Testis (tissue), 2 donors: ENCODE measurements at regions not wholly inside any gene's neighbourhood (a gene's known extent, or its start where the extent isn't known, plus 50 kb on each side); places are given as distances from the start of the nearest gene placed in this dataset.
A peak's percentile ranks its signal among the peaks of the same experiment; 100 is the strongest.

Source experiments
- DNase-seq: peaks from one replicate; pipeline ENCODE4 v3.0.0-alpha.2; 2019
- H3K27ac ChIP-seq, 2 donors: fragments of 200-600 bp; sonication (generic); one replicate each; pipeline ENCODE4 v1.5.1; 2019
- H3K27me3 ChIP-seq: fragments of 200-600 bp; sonication (generic); one replicate; pipeline ENCODE4 v1.5.1; 2019
- H3K36me3 ChIP-seq: fragments of 200-600 bp; sonication (generic); one replicate; pipeline ENCODE4 v1.5.1; 2017; ENCODE audit warnings: low read depth; ENCODE audit errors: missing control alignments
- H3K4me1 ChIP-seq: fragments of 200-600 bp; sonication (generic); one replicate; pipeline ENCODE4 v1.5.1; 2019
- H3K4me3 ChIP-seq, 2 donors: fragments of 200-600 bp; sonication (generic); one replicate each; pipeline ENCODE4 v1.5.1; 2017 to 2019
- H3K9me3 ChIP-seq: fragments of 200-600 bp; sonication (generic); one replicate; pipeline ENCODE4 v1.5.1; 2017
- CTCF ChIP-seq, 3 experiments: fragments of 450-650 bp in 2 of 3; fragments of 200-600 bp in 1 of 3; sonication (generic) in 1 of 3; IDR thresholded peaks; one replicate each; pipeline ENCODE4 v1.5.1; 2016 to 2019; ENCODE audit warnings: antibody characterized with exemption in 3 of 3, mild to moderate bottlenecking in 2 of 3, moderate library complexity in 1 of 3
- POLR2A ChIP-seq: fragments of 450-650 bp; IDR thresholded peaks from one replicate; pipeline ENCODE4 v1.6.1; 2017; ENCODE audit warnings: antibody characterized with exemption, mild to moderate bottlenecking, moderate library complexity
- WGBS, 2 donors: methylation state at CpG; one replicate each; pipeline ENCODE4 v1.1.5; 2018; 5-methylcytosine and 5-hydroxymethylcytosine counted together
- intact Hi-C: fragments of 100-400 bp; cut with DNase I; formaldehyde crosslinking; loops from one replicate; pipeline ENCODE4 v1.15.1; 2023; ENCODE audit warnings: low total_unique reads

DNA sequence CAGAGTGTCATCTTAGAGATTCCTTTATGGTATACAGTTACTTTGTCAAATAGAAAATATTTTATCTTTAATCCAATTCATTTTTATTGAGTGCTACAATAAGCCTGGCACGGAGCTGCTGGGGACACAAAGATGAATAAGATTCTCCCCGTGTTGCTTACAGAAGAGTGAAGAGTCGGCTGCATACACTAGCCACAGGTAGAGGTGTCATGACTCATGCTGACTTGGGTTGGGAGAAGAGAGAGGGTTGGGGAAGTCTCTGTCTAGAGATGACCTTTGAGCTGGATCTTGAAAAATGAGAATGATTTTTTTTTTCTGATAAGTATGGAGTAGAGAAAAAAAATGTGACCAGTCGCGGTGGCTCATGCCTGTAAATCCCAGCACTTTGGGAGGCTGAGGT, 289.9 kb upstream of the CELF2 start:
- H3K4me3 ChIP-seq = no peak overlapping the region
- intact Hi-C loops = no loop called here
- no peaks in the 10 kb centered on the region for H3K27me3 ChIP-seq
- 80 to 88% methylated on average over 5 of the region's 5 CpGs for WGBS, 2 donors
- no peaks in the 10 kb centered on the region for H3K36me3 ChIP-seq
- TF ChIP-seq CTCF (IDR thresholded peaks at IDR 0.05) = no peak
- no peak for TF ChIP-seq POLR2A
- H3K4me1 ChIP-seq = no peaks in the 10 kb centered on the region
- H3K27ac ChIP-seq = no peak overlapping the region
- DNase-seq = no peak
- no peaks in the 10 kb centered on the region for H3K9me3 ChIP-seq

DNA sequence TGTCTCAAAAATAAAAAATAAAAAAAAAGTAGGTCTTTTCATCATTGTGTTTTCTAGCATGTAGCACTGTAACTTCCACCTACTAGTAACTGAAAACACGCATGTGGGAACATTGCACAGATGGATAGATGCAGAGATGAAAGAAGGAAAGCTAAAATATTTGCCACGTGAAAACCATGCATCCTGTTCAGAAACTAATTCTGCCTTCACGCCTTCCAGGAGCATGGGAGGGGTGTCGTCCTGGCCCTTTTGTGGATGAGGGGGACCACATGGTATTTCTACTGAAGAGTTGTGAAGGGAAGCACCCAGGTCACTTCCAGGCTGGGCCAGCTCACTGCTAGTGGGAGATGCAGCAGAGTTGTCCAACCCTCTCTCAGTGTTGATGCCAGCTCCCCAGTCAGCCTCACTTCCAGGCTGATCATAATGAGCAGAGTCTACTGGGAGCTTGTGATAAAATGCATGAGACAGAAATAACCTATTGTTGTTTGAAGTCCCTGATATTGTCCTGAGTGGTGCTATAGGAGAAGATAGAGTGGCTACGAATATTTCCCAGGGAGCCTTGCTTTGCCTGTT, 287.1 kb upstream of the CELF2 start:
- 91 to 93% methylated on average over 5 of the region's 5 CpGs for WGBS, 2 donors
- Histone ChIP-seq H3K27ac (no peak overlapping the region), H3K9me3 (no peaks in the 10 kb centered on the region), H3K4me3 (no peak overlapping the region), H3K4me1 (peaks cover 3% of the 10 kb centered on the region), H3K36me3 (no peaks in the 10 kb centered on the region), H3K27me3 (no peaks in the 10 kb centered on the region)
- intact Hi-C loops = no loop called here
- TF ChIP-seq POLR2A (no peak), CTCF (IDR thresholded peaks at IDR 0.05) (no peak)
- no peak for DNase-seq

DNA sequence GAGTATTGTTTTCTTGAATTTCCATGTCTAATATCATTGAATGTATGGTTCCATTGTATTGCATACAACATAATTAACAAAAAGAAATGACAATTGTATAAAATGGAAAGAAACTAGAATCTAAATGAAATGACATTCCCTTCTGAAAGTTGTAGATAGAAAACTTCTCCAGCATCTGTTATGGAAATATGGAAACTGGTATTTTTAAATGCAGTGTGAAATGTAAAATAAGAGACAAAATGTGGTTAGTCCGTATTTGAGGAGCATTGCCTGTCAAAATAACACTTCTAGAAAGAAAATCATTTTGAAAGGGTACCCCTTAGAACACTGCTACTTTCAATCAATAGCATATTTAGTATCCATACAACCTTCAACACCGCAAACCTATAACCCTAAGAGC, 286.3 kb upstream of the CELF2 start:
- Histone ChIP-seq H3K4me1 (peaks cover 3% of the 10 kb centered on the region), H3K9me3 (no peaks in the 10 kb centered on the region), H3K27ac (no peak overlapping the region), H3K4me3 (no peak overlapping the region), H3K27me3 (no peaks in the 10 kb centered on the region), H3K36me3 (no peaks in the 10 kb centered on the region)
- intact Hi-C loops = no loop called here
- no peak for DNase-seq
- WGBS, 2 donors = 91 to 94% methylated on average over 2 of the region's 2 CpGs
- TF ChIP-seq POLR2A = no peak
- no peak for TF ChIP-seq CTCF (IDR thresholded peaks at IDR 0.05)

GRCh38 chr10:10734356-10735064, 283.2 kb upstream of the CELF2 start:
- DNase-seq = peak; percentile 23
- peaks cover 3% of the 10 kb centered on the region for H3K4me1 ChIP-seq
- intact Hi-C loops = no loop called here
- 40% methylated on average over 5 of the region's 5 CpGs for WGBS, 2 donors
- H3K27me3 ChIP-seq = no peaks in the 10 kb centered on the region
- H3K36me3 ChIP-seq = no peaks in the 10 kb centered on the region
- H3K9me3 ChIP-seq = no peaks in the 10 kb centered on the region
- no peak overlapping the region for H3K27ac ChIP-seq
- TF ChIP-seq POLR2A (no peak), CTCF (IDR thresholded peaks at IDR 0.05) (no peak)
- no peak overlapping the region for H3K4me3 ChIP-seq

DNA sequence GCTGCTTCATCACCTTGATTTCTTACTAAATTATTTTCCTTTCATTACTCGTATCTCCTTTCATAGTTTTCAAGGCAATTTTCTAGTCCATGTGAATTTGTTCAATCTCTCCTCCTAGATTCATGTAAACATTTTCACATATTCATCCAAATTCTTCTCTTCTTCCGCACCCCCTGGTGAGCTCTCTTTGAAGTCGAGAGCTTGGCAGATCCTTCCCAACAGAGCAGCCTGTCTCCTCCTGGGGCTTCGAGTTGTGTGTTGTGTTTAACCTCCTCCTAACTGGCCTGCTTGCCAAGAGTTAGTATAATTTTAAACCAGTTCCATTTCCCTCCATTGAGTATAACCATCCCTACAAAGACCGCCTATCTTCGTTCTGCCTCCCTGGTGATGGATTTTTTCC, 272.4 kb upstream of the CELF2 start:
- no peak overlapping the region for H3K4me3 ChIP-seq
- H3K27ac ChIP-seq = no peak overlapping the region
- no peaks in the 10 kb centered on the region for H3K36me3 ChIP-seq
- H3K4me1 ChIP-seq = no peaks in the 10 kb centered on the region
- WGBS, 2 donors = 63 to 80% methylated on average over 6 of the region's 6 CpGs
- TF ChIP-seq CTCF (IDR thresholded peaks at IDR 0.05) (no peak), POLR2A (no peak)
- intact Hi-C loops = no loop called here
- no peak for DNase-seq
- no peaks in the 10 kb centered on the region for H3K9me3 ChIP-seq
- H3K27me3 ChIP-seq = no peaks in the 10 kb centered on the region
